DMS 273 (cell line): ENCODE measurements at regions not wholly inside any gene's neighbourhood (a gene's known extent, or its start where the extent isn't known, plus 50 kb on each side); places are given as distances from the start of the nearest gene placed in this dataset.
"Not testable (repeated sequence)": the region's sequence is repeated elsewhere in the genome, so short reads cannot be mapped to it uniquely, and the experiment has no call there.

ENCODE experiments used
- DNase-seq: peaks from one replicate; lab custom pipeline; 2025; ENCODE audit not compliant: unreplicated experiment; lab: John Stamatoyannopoulos, UW

DNA sequence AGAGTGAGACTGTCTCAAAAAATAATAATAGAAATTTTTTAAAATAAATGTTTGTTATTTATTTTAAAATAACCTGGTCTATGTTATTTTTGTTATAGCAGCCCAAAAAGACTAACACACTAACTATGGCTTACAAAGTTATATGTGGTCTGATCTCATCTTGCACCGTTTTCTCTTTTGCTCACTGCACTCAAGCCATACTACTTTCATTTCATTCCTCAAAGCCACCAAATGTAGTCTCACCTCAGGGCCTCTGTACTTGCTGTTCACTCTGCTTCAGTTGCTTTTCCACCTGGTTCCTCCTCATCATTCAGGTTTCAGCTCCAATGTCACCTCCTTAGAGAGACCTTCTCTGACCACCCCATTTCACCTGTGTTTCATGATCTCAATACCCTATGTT is 55.2 kb upstream of the MDM1 start:
- no peak for DNase-seq

DNA sequence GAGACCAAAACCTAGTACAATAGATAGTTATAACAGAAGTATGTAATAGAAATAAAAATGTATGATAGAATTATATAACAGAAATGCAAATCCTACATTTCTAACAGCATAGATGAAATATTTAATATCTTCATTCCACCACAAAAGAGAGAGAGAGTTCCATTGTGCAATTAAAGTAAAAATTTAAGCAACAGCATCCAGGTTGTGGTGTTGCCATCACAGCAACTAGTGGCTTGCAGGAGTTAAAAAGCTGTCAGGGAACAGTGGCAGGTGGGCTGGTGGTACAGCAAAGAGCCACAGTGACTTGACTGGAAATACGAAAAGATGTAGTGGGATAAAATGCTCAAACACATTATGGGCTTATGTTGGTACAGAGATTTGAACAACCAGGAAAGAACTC is 57.1 kb upstream of the MDM1 start:
- DNase-seq = no peak

DNA sequence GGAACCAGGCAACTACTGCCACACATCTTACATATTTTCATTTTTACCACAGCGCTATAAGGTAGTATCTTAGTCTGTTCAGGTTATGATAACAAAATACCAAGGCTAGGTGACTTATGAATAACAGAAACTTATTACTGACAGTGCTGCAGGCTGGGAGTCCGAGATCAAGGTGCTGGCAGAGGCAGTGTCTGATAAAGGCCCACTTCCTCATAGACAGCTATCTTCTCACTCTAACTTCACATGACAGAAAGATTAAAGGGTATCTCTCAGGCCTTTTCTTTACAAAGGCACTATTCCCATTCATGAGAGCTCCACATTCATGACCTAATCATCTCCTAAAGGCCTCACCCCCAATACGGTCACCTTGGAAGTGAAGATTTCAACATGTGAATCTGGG is 59.8 kb upstream of the MDM1 start:
- no peak for DNase-seq

DNA sequence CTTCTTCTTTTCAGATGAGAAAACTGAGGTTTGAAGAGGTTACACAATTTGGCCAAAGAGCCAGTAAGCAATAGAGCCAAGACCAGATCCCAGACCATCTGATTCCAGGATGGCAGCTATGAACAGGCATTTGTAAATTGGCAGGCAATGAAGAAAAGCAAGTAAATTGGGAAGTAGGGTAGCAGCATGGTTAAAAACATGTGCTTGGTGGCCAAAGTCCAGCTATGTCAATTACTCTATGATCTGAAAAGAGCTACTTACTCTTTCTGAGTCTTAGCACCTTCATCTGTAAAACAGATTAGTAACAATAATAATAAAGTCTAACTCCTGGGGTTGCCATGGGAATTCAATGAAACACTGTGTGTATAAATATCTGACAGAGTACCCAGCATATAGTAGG is 60.2 kb upstream of the MDM1 start:
- DNase-seq = no peak

DNA sequence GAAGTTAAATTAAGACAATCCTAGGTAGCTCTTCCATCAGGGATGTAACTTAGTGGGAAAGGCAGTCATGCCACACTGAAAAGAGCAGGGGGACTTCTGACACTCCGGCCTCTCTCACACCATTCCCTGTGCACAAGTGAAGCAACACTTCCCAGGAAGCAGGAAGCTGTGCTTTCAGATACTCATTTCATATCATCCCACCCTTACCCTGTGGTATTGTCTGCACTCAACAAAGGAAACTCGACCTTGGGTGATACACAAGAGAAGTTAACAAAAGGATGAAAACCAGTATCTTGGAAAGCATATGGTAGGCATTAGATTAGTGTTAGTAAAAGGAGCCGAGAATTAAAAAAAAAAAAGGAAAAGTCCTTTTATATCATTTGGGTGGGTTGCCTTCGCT is 61.3 kb upstream of the MDM1 start:
- no peak for DNase-seq

DNA sequence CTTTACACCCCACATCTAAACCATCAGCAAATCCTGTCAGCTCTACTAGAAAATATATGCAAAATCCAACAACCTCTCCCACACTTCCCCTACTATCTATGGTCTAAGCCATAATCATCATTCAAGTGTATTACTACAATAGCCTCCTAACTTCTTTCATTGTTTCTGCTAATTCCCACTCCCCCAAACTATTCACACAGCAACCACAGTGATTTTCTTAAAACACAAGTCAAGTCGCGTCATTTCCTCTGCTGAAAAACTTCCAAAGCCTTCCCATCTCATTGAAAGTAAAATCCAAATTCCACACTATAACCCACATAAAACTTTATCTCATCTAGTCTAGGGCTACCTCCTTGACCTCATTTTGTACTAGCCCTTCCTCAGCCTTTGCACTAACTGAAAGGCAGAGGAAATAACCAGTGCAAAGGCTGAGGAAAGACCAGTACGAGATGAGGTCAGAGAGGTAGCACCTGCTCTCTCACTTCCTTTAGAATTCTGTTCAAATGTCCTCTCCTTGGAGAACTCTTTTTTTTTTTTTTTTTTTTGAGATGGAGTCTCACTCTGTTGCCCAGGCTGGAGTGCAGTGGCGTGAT is 65.5 kb upstream of the MDM1 start:
- no peak for DNase-seq

DNA sequence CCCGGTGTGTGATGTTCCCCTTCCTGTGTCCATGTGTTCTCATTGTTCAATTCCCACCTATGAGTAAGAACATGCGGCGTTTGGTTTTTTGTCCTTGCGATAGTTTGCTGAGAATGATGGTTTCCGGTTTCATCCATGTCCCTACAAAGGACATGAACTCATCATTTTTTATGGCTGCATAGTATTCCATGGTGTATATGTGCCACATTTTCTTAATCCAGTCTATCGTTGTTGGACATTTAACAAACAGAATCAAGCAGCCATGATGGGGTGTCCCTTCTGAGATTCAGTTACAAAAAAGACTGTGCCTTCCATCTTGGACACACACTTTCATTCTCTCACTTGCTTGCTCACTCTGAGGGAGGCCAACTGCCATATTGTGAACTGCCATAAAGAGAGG is 66.5 kb upstream of the MDM1 start:
- DNase-seq = not testable (repeated sequence)

DNA sequence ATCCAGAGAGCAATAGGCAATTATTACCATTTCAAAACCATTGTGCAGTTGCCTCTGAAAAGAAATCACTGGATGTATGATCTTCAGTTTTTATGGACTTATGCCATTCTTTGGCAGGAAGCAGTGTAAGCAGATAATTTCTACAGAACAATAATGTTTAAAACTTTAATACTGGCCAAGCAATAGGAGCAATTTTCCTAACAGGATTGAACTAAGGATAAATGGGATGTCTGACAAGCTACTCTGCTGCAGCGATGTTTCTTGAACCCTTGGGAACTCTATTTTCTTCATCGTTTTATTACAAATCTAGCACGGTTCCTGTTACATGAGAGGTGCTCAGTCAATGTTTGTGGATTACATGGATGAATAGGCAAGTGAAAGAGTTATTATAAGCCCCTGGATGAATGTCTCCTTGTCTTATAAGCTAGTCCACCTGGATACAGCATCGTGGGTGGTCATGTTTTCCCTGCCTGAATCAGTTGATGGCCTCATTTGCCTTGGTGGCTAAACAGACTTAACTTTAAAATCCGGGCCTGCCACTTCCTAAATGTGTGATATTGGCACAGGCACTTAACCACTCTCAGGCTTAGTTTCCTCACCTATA is 68.2 kb upstream of the MDM1 start:
- no peak for DNase-seq

DNA sequence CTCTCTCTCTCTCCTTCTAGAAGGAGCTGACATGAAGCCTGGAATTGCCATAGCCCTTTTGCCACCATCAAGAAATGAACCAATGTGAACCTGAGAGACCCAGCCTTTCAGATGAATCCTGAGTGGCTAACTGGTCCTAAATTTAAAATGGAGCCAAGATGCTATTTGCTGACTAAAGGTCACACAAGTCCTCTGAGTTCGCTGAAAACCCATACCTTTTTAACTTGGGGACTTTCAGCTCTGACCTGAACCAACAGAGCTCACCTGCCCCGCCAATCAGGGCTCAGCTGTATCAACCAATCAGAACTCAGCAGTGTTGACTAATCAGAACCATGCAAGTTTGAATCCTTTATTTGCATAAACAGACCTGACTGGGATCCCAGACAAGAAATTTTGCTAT is 70.3 kb upstream of the MDM1 start:
- DNase-seq = no peak

DNA sequence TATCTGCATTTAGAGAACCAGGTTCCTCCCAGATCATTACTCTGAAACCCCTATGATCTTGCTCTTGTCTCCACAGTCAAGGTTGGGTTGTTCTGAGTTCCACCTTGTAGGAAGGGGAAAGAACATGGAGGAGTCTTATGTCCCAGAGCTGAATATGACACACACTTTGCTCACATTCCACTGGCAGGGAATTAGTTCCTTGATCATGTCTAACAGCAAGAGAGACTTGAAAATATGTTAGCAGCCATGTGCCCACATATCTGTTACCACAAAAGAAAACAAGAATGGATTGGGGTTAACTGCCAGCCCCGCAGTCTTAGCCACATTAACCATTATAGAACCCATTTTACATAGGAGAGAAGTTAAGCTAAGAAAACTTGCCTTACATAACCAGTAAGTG is 71.1 kb upstream of the MDM1 start:
- no peak for DNase-seq

DNA sequence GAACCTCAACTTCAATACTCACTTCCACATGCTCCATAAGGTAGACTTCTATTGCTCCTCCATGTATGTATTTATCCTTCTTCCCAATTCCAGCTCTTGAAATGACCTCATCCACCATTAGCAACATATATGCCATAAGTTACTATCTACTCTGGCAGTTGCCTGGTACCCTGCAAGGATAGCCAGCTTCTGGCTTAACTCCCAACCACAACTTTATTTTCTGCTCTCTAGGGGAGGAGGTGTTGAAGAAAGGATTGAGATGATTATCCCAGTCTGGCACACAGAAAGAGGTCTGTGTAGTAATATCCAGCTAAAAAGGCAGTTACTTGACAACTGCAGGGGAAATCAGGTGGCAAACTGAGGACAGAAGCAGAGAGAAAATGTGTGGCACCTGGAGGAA is 71.5 kb upstream of the MDM1 start:
- peak; percentile 2 for DNase-seq

DNA sequence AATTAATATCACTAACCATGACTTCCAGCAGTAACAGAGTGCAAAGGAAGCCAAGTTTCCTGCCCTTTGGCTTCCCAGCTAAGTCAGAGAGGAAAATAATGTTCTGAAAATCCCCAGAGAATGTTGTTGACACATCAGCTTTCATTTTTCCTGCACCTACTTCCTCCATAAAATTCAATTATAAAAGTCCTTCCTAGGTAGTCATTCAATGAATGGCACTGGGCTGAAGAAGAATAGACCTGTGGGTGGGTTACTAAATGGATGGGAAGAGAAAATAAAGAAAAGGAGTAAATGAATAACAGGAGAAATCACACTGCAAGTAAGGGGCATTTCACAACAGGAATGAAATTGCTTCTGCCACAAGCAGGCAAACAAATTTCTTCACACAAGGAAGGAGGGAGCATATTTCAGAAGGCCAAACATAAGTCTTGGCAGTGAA is 73.2 kb upstream of the MDM1 start:
- DNase-seq = no peak

DNA sequence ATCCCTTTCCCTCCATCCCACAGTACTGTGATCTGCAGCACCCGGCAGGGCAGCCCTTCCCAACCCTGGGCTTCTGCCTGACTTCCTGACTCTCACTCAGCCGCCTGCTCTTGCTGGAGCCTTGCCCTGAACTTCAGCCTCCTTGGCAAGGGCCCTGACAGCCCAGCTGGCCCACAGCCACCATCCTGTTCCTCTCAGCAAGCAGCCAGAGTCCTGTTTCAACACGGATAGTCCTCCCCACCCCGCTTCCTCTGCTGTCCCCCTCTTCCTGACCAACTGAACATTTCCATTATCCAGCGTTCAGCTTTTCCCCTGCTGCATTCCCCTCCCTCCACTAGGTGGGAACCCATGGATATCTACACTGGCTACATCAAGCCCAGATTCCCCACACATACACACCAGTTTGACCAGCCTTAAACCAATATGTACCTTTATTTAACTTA is 74.0 kb upstream of the MDM1 start:
- peak; percentile 86 for DNase-seq

DNA sequence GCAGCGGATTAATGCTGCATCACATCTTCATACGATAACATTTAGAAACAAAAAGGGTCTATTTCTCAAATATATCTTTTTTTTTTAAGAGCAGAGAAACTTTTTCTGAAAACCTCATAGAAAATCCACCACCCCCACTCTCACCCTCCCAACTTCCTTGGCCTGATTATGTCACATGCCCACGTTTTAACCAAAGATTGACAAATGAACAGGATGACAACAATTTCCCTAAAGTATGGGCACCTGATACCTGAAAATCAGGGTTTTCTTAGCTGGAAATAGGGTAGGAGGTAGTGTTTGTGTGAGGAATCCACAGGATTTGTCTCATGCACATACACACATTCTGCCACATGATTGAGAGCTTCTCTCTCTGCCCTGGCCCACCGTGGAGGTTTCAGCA is 74.7 kb upstream of the MDM1 start:
- DNase-seq = no peak

DNA sequence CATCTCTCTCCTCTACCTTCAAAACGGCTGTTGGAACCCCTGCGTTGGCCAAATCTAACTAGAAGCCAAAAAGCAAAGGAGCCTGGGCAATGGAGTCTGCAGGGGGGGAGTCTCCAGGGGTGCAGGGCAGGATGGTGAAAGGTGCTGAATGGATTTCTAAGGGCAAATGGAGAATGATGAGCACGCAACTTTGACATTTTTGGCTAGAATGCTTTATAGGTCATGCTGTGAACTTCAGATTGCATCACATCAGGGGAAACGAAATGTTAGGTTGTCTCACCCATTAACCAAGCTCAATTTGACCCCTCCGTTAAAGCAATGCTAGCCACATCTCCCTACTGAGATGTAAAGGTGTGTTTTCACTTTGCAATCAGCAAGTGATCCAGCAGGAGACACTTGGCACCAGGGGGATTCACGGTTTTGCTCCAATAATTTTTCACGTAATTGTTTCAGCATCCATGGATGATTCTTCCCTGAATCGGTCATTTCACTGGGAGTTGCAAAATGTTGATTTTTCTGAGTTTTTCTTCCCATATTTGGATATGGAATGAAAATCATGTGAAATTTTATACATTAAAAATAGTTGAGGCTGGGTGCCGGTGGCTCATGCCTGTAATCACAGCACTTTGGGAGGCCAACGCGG is 78.0 kb upstream of the MDM1 start:
- DNase-seq = no peak

DNA sequence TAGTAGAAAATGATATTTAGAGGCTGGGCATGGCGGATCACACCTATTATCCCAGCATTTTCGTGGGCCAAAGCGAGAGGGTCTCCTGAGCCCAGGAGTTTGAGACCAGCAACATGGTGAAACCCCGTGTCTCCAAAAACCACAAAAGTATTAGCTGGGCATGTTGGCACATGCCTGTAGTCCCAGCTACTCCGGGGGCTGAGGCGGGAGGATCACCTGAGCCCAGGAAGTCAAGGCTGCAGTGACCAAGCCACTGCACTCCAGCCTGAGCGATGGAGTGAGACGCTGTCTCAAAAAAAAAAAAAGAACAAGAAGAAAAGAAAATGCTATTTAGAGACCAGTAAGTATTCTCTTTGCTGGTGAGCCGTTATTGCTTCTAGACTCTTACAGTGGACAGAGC is 79.2 kb upstream of the MDM1 start:
- DNase-seq = no peak

DNA sequence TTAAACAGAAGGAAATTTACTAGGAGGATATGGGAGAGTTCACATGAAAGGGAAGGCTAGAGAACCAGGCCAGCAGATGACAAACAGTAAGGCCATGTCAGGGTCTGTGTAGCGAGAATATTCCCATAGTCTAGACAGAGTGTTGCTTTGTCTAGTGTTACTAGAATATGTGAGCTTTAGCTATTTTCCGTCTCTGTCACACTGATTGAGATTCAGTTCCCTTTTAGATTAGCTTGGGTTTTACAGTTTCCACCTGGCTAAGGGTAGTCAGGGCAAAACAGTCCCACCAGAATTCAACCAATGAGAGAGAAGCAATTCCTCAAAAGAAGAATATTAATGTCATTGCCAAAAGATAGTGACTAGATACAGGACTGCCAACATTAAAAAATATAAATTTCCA is 82.8 kb upstream of the MDM1 start:
- DNase-seq = no peak

DNA sequence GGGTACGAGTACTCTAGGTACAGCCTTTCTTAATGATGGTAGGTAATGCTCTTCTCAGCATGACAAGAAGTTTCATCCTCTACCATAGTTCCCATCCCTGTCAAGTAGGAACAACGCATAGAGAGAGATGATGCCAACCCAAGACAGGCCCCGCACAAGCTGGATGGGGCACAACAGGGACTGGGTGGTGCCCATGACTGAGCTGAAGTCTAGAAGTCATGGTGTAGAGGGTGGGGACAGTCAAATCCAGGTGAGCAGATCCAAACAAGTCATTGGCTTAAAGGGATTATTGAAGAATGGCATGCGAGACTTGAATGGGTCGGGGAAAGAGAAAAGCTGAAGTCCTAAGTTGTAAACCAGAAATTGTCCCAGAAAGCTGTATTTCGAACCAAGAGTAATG is 84.2 kb upstream of the MDM1 start:
- DNase-seq = no peak

DNA sequence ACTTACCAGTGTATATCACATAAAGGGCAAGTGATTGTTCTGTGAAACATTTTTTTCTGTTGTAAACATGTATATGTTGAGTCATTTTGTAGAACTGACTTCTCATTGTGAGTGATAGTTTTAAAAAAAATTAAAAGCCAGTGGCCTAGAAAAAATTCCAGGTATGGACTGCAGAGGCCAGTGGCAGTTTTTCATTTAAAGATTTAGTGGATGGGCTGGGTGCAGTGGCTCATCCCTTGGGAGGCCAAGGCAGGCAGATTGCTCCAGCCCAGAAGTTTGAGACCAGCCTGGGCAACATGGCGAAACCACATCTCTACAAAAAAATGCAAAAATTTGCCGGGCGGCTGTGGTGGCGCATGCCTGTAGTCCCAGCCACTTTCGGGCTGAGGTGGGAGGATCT is 84.7 kb upstream of the MDM1 start:
- no peak for DNase-seq

DNA sequence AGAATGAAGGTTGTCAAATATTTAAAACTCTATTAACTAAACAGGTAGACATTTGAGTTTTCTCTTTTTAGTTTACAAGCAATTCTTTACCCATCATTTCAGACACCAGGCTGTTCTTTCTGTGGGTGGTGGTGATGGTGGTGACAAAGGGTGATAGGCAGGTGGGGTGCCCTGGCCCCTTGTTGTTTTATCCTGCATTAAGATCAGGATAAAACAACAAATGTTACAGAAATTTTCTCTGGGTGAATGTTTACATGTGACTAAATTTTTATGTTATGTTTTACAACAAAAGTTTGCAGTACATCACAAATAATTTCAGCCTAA is 85.9 kb upstream of the MDM1 start:
- DNase-seq = no peak

DNA sequence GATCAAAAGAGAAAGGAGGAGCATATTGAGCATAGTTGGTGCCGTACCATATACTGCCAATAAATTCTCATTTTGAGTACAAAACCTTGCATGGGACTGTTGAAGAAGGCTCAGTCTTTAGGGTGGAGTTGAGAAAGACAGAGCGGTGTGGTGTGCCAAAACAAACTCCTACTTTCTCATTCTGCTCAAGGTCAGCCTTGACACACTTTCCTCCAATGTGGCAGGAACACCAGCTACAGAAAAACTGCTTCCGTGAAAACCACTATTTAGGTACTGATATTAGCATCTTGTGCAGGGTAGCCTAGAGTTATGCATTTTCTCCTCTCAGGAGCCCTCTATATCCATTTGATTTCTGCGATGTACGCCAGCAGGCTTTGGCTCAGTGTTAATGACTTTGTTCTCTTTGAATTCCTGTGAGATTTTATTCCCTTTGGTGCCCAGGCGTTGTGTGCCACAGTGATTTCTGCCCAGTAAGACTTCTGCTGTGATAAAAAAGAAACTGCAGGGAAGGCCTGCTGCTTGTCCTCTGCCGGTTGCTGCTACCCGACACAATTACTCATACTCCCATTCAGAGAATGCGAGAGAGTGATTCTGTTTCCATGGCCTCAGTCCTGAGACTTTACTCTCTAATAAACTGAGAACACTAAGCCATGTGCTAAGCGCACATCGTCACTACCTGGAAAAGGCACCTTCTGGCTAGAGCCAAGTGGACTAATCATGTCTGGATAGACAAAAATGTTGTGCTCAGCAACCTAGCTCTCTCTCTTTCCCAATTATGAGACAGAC is 88.3 kb upstream of the MDM1 start:
- DNase-seq = no peak

DNA sequence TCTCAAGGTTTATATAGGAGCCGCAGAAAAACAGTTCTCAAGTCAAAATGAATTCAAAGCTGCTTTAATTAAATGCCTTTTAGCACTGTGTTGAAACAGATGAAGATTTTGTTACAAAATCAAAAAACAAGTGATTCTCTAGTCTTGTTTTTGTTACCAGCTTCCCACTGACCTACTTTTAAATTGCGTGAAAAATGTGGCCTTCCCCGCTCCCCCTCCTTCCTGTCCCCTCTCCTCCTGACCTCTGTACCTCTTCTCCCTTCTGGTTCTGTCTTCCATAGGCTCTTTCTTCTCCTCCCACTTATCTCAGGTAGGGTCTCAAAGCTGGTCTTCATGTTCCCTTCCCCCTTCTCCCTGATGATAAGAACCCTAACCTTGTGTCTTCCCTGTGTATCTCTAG is 90.0 kb upstream of the MDM1 start:
- DNase-seq = no peak
